LNCaP clone FGC (cell line): ENCODE measurements at regions not wholly inside any gene's neighbourhood (a gene's known extent, or its start where the extent isn't known, plus 50 kb on each side); places are given as distances from the start of the nearest gene placed in this dataset.

Experiments
- DNase-seq: peaks from one replicate; pipeline ENCODE4 v3.0.0-alpha.2; 2011; ENCODE audit warnings: low read depth
- H3K4me3 ChIP-seq: 2 replicates; pipeline ENCODE4 v1.5.1; 2011; ENCODE audit warnings: mild to moderate bottlenecking, low read depth, low read length, control low read depth
- CTCF ChIP-seq: IDR thresholded peaks from 2 replicates; pipeline ENCODE4 v1.5.1; 2012; ENCODE audit warnings: mild to moderate bottlenecking; ENCODE audit not compliant: control insufficient read depth, insufficient read depth; ENCODE audit errors: extremely low read depth

GRCh38 chr1:56071351-56071750 lies 508.0 kb downstream of the PLPP3 start:
- no peak for TF ChIP-seq CTCF

GRCh38 chr1:56070601-56071000 lies 508.8 kb downstream of the PLPP3 start:
- H3K4me3 ChIP-seq, result no peak overlapping the region
- DNase-seq, result peak; percentile 38
- TF ChIP-seq CTCF, result no peak

More at GRCh38 chr1:56071351-56071750, 508.0 kb downstream of the PLPP3 start:
- DNase-seq, result no peak
- H3K4me3 ChIP-seq, result no peak overlapping the region

GRCh38 chr1:56069824-56070223 lies 509.5 kb downstream of the PLPP3 start:
- H3K4me3 ChIP-seq, result no peak overlapping the region
- DNase-seq, result no peak
- TF ChIP-seq CTCF, result no peak

- no peak overlapping the region for H3K4me3 ChIP-seq
- no peak for TF ChIP-seq CTCF
- DNase-seq, result no peak
These were observed 510.5 kb downstream of the PLPP3 start for GRCh38 chr1:56068908-56069307.

- no peak overlapping the region for H3K4me3 ChIP-seq
- TF ChIP-seq CTCF, result no peak
- DNase-seq, result no peak
These were observed 511.2 kb downstream of the PLPP3 start for GRCh38 chr1:56068210-56068609.

GRCh38 chr1:56065729-56066128 lies 513.6 kb downstream of the PLPP3 start:
- no peak overlapping the region for H3K4me3 ChIP-seq
- no peak for TF ChIP-seq CTCF
- no peak for DNase-seq

GRCh38 chr1:56064705-56065104 lies 514.7 kb downstream of the PLPP3 start:
- DNase-seq, result no peak
- no peak overlapping the region for H3K4me3 ChIP-seq
- TF ChIP-seq CTCF, result no peak
